Suprapubic skin (tissue), 4 donors: ENCODE measurements at regions not wholly inside any gene's neighbourhood (a gene's known extent, or its start where the extent isn't known, plus 50 kb on each side); places are given as distances from the start of the nearest gene placed in this dataset.
"Not testable (repeated sequence)": the region's sequence is repeated elsewhere in the genome, so short reads cannot be mapped to it uniquely, and the experiment has no call there.

Experiments
- CTCF ChIP-seq, 2 donors: fragments of 200-600 bp in 1 of 2; fragments of 450-650 bp in 1 of 2; sonication (generic) in 1 of 2; IDR thresholded peaks; one replicate each; pipeline ENCODE4 v1.5.1; 2016 to 2019; ENCODE audit warnings: antibody characterized with exemption in 2 of 2, mild to moderate bottlenecking in 1 of 2, moderate library complexity in 1 of 2
- EP300 ChIP-seq: sonication (generic); formaldehyde crosslinking; IDR thresholded peaks from one replicate; pipeline ENCODE4 v1.6.1; 2017; ENCODE audit warnings: antibody characterized with exemption
- POLR2AphosphoS5 ChIP-seq, 3 donors: sonication (generic); formaldehyde crosslinking; IDR thresholded peaks; one replicate each; pipeline ENCODE4 v1.6.1; 2017; ENCODE audit warnings: antibody characterized with exemption in 3 of 3

- not testable (repeated sequence) for TF ChIP-seq CTCF (IDR thresholded peaks at IDR 0.05); EP300; POLR2AphosphoS5 (IDR thresholded peaks at IDR 0.05)
Measured at GRCh38 chr17:20698463-20699206, 119.1 kb downstream of the CDRT15L2 start.
